Pancreas (tissue), 10 donors: ENCODE measurements at regions not wholly inside any gene's neighbourhood (a gene's known extent, or its start where the extent isn't known, plus 50 kb on each side); places are given as distances from the start of the nearest gene placed in this dataset.

Source experiments
- ATAC-seq, 4 donors: fragments of 200-7000 bp; cut with Tn5 transposase; one replicate each; pipeline versions ENCODE4 v1.8.0 to v1.9.1; 2020; ENCODE audit warnings: mild to moderate bottlenecking in 4 of 4, moderate library complexity in 4 of 4
- DNase-seq, 6 donors: peaks; one replicate each; pipeline ENCODE4 v3.0.0-alpha.2; 2020
- FAIRE-seq: peaks from 2 replicates; lab custom pipeline; 2012; peaks lifted over from hg19 to GRCh38; lab: Jason Lieb, UNC
- H3K27ac ChIP-seq, 4 donors: fragments of 200-600 bp; sonication (generic); 1 replicate in 3 of 4; 2 replicates in 1 of 4; pipeline versions ENCODE4 v1.5.0 to v1.8.0; 2020
- H3K27me3 ChIP-seq, 4 donors: fragments of 200-600 bp; one replicate each; pipeline ENCODE4 v1.8.0; 2021
- H3K36me3 ChIP-seq, 3 donors: fragments of 200-600 bp; sonication (generic) in 1 of 3; one replicate each; pipeline versions ENCODE4 v1.5.0 to v1.8.0; 2020 to 2021
- H3K4me1 ChIP-seq, 3 donors: fragments of 200-600 bp; one replicate each; pipeline ENCODE4 v1.8.0; 2021
- H3K4me3 ChIP-seq, 4 donors: fragments of 200-600 bp; sonication (generic) in 2 of 4; one replicate each; pipeline versions ENCODE4 v1.5.0 to v1.8.0; 2020 to 2021
- H3K9me3 ChIP-seq, 4 donors: fragments of 200-600 bp; one replicate each; pipeline ENCODE4 v1.8.0; 2021
- WGBS, 2 donors: extraction: QIAGEN DNeasy Blood & Tissue Kit; methylation state at CpG; one replicate each; pipeline ENCODE4 v1.1.7; 2013; 5-methylcytosine and 5-hydroxymethylcytosine counted together
- intact Hi-C, 3 donors: fragments of 100-400 bp; cut with DNase I; formaldehyde crosslinking; loops; one replicate each; pipeline versions ENCODE4 v1.11.1 to v1.14.2; 2022
- TF ChIP-seq, protein P1 (sequence below), 4 donors: fragments of 200-600 bp; sonication (generic) in 3 of 4; IDR thresholded peaks; one replicate each; pipeline versions ENCODE4 v1.5.0 to v1.8.0; 2021; ENCODE audit warnings: antibody characterized with exemption in 4 of 4
- donor health status: healthy with polysubstance abuse.
- donor health status: DM: no; HTN: no; CAD: no; lungs with moderate emphysema.
- donor health status: DM: no; HTN: no; CAD: no.
- donor health status: control.
- donor health status: control.
- donor health status: Bipolar disorder and iron deficiency.
- donor health status: DM: yes; HTN: yes; CAD: no.
- donor health status: DM: no; HTN: no; CAD: no.
- donor health status: DM: no; HTN: no; CAD: no.
- donor health status: DM: yes; HTN: yes; CAD: no.

DNA sequence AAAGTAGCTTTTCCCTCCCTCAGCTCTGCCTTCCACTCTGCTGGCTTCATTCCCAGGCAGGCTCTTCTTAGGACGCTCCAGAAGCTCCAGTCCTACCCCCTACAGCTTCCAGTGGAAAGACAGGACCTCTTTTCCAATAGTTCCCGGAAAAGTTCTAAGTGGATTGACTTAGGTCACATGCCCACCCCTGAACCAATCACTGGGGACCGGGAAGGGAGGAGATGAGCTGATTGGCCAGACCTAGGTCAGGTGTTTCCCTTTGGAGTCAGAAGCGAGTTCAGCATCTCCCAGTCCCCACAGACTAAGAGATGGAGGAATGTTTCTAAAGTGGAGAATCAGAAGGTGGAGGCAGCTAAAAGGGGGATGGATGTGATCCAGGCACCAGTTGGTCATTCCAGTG, 62.9 kb upstream of the KCNG1 start:
- no peak overlapping the region for H3K27ac ChIP-seq
- H3K4me3 ChIP-seq: no peak overlapping the region
- no peaks in the 10 kb centered on the region for H3K4me1 ChIP-seq
- 64 to 75% methylated on average over 4 of the region's 4 CpGs for WGBS, 2 donors
- DNase-seq (no peak), FAIRE-seq (no peak), ATAC-seq (no peak)
- intact Hi-C loops: no loop called here
- peaks cover 0 to 7% (median 0%) of the 10 kb centered on the region in 4 donors for H3K27me3 ChIP-seq
- TF ChIP-seq, protein P1, sequence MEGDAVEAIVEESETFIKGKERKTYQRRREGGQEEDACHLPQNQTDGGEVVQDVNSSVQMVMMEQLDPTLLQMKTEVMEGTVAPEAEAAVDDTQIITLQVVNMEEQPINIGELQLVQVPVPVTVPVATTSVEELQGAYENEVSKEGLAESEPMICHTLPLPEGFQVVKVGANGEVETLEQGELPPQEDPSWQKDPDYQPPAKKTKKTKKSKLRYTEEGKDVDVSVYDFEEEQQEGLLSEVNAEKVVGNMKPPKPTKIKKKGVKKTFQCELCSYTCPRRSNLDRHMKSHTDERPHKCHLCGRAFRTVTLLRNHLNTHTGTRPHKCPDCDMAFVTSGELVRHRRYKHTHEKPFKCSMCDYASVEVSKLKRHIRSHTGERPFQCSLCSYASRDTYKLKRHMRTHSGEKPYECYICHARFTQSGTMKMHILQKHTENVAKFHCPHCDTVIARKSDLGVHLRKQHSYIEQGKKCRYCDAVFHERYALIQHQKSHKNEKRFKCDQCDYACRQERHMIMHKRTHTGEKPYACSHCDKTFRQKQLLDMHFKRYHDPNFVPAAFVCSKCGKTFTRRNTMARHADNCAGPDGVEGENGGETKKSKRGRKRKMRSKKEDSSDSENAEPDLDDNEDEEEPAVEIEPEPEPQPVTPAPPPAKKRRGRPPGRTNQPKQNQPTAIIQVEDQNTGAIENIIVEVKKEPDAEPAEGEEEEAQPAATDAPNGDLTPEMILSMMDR (IDR thresholded peaks at IDR 0.05): no peak
- no peaks in the 10 kb centered on the region for H3K36me3 ChIP-seq
- H3K9me3 ChIP-seq: no peaks in the 10 kb centered on the region

DNA sequence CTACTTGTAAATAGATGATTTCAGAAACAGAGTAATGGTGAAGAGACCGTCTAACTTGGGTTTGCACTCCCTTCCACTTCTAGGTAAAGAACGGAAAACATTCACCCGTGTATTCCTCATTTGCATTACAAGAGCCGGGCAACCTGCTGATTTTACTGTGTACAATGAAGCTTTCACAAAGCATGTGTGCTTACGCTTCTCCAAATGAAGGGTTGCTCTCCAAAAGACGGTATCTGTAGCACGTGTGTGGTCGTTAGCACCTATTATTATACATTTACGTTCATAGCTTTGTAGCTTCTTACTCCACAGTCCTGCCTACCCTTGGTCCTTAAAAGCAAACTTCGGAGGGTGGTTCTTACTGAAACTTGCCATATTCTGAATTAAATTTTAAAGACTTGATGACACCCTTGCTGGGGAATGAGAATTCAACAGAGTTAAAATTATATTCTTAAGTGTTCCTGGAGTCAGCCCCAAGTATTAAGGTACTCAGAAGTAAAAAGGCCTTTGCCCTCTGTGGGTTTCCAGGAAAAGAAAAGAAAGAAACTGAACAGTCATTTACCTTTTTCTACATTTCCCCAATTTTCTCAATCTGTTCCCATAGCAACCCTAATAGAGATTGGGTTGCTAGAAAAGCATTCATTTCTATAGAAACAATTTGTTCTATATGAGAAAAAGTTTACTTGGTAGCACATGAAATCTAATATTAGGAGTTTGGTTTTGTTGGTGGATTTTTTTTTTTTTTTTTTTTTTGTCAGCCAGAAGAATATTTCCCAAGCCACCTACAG, 61.9 kb upstream of the KCNG1 start:
- no peak for FAIRE-seq
- no peak for ATAC-seq
- TF ChIP-seq, protein P1 (IDR thresholded peaks at IDR 0.05): no peak
- Histone ChIP-seq H3K27me3 (peaks cover 0 to 3% (median 0%) of the 10 kb centered on the region in 4 donors), H3K9me3 (no peaks in the 10 kb centered on the region), H3K36me3 (no peaks in the 10 kb centered on the region), H3K4me3 (no peak overlapping the region), H3K4me1 (no peaks in the 10 kb centered on the region), H3K27ac (no peak overlapping the region)
- no peak for DNase-seq
- WGBS, 2 donors: 32 to 37% methylated on average over 10 of the region's 10 CpGs
- intact Hi-C loops: no loop called here

DNA sequence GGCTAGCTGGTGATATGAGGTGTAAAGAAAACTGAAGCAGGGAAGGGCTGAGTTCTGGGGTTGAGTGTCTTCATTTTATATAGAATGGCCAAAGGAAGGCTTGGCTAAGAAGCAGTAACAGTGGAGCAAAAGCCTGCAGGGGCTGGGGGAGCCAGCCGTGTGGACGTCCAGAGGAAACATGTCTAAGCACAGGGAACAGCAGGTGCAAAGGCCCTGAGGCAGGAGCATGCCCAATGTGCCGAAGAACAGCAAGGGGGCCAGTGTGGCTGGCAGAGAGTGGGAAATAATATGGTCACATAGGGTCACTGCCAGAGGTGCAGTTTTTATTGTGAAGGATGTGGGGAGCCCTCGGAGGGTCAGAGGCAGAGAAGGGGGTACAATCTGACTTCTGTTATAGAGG, 60.5 kb upstream of the KCNG1 start:
- Histone ChIP-seq H3K27me3 (peaks cover 0 to 3% (median 0%) of the 10 kb centered on the region in 4 donors), H3K4me1 (no peaks in the 10 kb centered on the region), H3K27ac (no peak overlapping the region), H3K36me3 (no peaks in the 10 kb centered on the region), H3K9me3 (no peaks in the 10 kb centered on the region), H3K4me3 (no peak overlapping the region)
- WGBS, 2 donors: 44 to 63% methylated on average over 4 of the region's 4 CpGs
- ATAC-seq: no peak
- intact Hi-C loops: no loop called here
- no peak for FAIRE-seq
- TF ChIP-seq, protein P1 (IDR thresholded peaks at IDR 0.05): no peak
- no peak for DNase-seq

DNA sequence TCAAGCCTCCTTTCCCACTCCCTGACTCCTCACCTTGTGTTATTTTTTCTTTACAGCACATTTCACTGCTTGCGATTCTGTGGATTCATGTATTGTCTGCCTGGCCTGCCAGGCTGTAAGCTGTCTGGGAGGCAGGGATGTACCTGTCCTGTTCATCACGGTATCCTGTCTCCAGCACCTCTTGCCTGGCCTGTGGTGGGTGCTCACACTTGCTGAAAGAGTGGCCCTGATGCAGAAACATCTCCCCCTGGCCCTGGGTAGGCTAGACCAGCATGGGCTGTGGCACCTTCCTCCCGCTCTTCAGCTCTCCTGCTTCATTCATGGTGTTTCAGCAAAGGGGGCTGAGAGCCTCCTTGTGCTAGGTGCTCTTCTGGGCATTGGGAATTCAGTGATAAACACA, 60.1 kb upstream of the KCNG1 start:
- ATAC-seq: no peak
- peaks cover 0 to 3% (median 0%) of the 10 kb centered on the region in 4 donors for H3K27me3 ChIP-seq
- H3K9me3 ChIP-seq: no peaks in the 10 kb centered on the region
- no peaks in the 10 kb centered on the region for H3K36me3 ChIP-seq
- H3K27ac ChIP-seq: no peak overlapping the region
- H3K4me3 ChIP-seq: no peak overlapping the region
- no peak for DNase-seq
- no peak for FAIRE-seq
- TF ChIP-seq, protein P1 (IDR thresholded peaks at IDR 0.05): no peak
- WGBS, 2 donors: 66 to 74% methylated on average over 3 of the region's 3 CpGs
- no peaks in the 10 kb centered on the region for H3K4me1 ChIP-seq
- intact Hi-C loops: no loop called here

DNA sequence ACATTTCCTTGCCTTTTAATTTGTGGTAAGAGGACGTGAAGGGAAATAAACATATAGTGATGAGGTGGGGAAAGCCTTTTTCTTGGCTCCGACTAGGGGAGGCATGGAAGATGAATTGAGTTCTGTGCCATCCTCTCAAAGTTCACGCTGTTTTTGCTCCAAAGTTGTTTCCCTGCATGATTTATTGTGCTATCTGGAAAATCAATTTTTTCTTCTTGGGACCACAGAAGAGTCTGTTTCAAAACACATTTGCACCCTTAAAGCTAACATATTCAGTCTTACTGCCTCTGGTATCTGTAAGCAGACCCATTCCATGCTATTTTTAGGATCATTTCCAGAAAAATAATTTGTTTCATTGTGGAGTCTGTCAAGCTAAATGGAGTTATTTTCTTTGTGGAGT, 57.6 kb upstream of the KCNG1 start:
- no peak for ATAC-seq
- intact Hi-C loops: no loop called here
- TF ChIP-seq, protein P1 (IDR thresholded peaks at IDR 0.05): no peak

More for the DNA sequence above, 57.6 kb upstream of the KCNG1 start:
- no peaks in the 10 kb centered on the region for H3K9me3 ChIP-seq
- no peak overlapping the region for H3K4me3 ChIP-seq
- H3K27me3 ChIP-seq: peaks cover 0 to 4% (median 2%) of the 10 kb centered on the region in 4 donors
- H3K27ac ChIP-seq: no peak overlapping the region
- no peak for DNase-seq
- FAIRE-seq: no peak
- H3K4me1 ChIP-seq: no peaks in the 10 kb centered on the region
- 16 to 23% methylated on average over 3 of the region's 3 CpGs for WGBS, 2 donors
- no peaks in the 10 kb centered on the region for H3K36me3 ChIP-seq
